ENCODE measurements at regions not wholly inside any gene's neighbourhood (a gene's known extent, or its start where the extent isn't known, plus 50 kb on each side); places are given as distances from the start of the nearest gene placed in this dataset.
A peak's percentile ranks its signal among the peaks of the same experiment; 100 is the strongest.

GRCh38 chr15:69685512-69686452 is 233.2 kb downstream of the RPLP1 start:
- Mint-ChIP-seq H3K9me3 (peaks cover 34% of the 10 kb centered on the region), H3K4me1 (no peaks in the 10 kb centered on the region), H3K36me3 (ENCODE audit: low read depth) (no peaks in the 10 kb centered on the region), H3K27me3 (ENCODE audit: insufficient read depth) (peaks cover 27% of the 10 kb centered on the region), H3K27ac (no peak overlapping the region), H3K4me3 (no peak overlapping the region)
- Histone ChIP-seq H3K36me3 (ENCODE audit: control insufficient read depth, insufficient read depth, low read length) (no peaks in the 10 kb centered on the region), H3K9me3 (ENCODE audit: control insufficient read depth, low read length) (peaks cover 26% of the 10 kb centered on the region), H3K9ac (ENCODE audit: extremely low read depth, low read length, poor library complexity, severe bottlenecking) (no peak overlapping the region), H3K4me1 (ENCODE audit: control insufficient read depth, insufficient read depth, low read length) (no peaks in the 10 kb centered on the region), H3K27me3 (ENCODE audit: control insufficient read depth, insufficient read depth, low read length, poor library complexity, severe bottlenecking) (no peaks in the 10 kb centered on the region), H3K4me3 (ENCODE audit: low read length) (no peak overlapping the region), H3K27ac (ENCODE audit: low read depth, low read length) (no peak overlapping the region)
- TF ChIP-seq CTCF (conservative IDR thresholded peaks at IDR 0.05): no peak
- no peak for DNase-seq
- WGBS, 2 experiments (ENCODE audit: insufficient coverage in 1 of 2, insufficient read length in 1 of 2): 91 to 92% methylated on average over 6 to 8 of the region's 8 CpGs

GRCh38 chr15:69686626-69687025 is 234.0 kb downstream of the RPLP1 start:
- no peak overlapping the region for H3K27ac ChIP-seq (ENCODE audit: low read depth, low read length)
- H3K4me3 ChIP-seq (ENCODE audit: low read length): no peak overlapping the region
- no peaks in the 10 kb centered on the region for H3K27me3 ChIP-seq (ENCODE audit: control insufficient read depth, insufficient read depth, low read length, poor library complexity, severe bottlenecking)
- H3K4me1 Mint-ChIP-seq: no peaks in the 10 kb centered on the region
- DNase-seq: no peak
- H3K36me3 ChIP-seq (ENCODE audit: control insufficient read depth, insufficient read depth, low read length): no peaks in the 10 kb centered on the region
- H3K27me3 Mint-ChIP-seq (ENCODE audit: insufficient read depth): peaks cover 26% of the 10 kb centered on the region
- H3K9ac ChIP-seq (ENCODE audit: extremely low read depth, low read length, poor library complexity, severe bottlenecking): no peak overlapping the region
- H3K9me3 Mint-ChIP-seq: peaks cover 34% of the 10 kb centered on the region
- no peaks in the 10 kb centered on the region for H3K36me3 Mint-ChIP-seq (ENCODE audit: low read depth)
- no peaks in the 10 kb centered on the region for H3K4me1 ChIP-seq (ENCODE audit: control insufficient read depth, insufficient read depth, low read length)
- no peak for TF ChIP-seq CTCF (conservative IDR thresholded peaks at IDR 0.05)
- no peak overlapping the region for H3K4me3 Mint-ChIP-seq
- H3K9me3 ChIP-seq (ENCODE audit: control insufficient read depth, low read length): peaks cover 26% of the 10 kb centered on the region
- H3K27ac Mint-ChIP-seq: no peak overlapping the region
- 92 to 93% methylated on average over 5 to 7 of the region's 7 CpGs for WGBS, 2 experiments (ENCODE audit: insufficient coverage in 1 of 2, insufficient read length in 1 of 2)

GRCh38 chr15:69689133-69689532 is 236.5 kb downstream of the RPLP1 start:
- no peaks in the 10 kb centered on the region for H3K27me3 ChIP-seq (ENCODE audit: control insufficient read depth, insufficient read depth, low read length, poor library complexity, severe bottlenecking)
- no peaks in the 10 kb centered on the region for H3K36me3 ChIP-seq (ENCODE audit: control insufficient read depth, insufficient read depth, low read length)
- Mint-ChIP-seq H3K4me3 (no peak overlapping the region), H3K4me1 (no peaks in the 10 kb centered on the region), H3K9me3 (peaks cover 24% of the 10 kb centered on the region), H3K36me3 (ENCODE audit: low read depth) (no peaks in the 10 kb centered on the region), H3K27ac (no peak overlapping the region), H3K27me3 (ENCODE audit: insufficient read depth) (peaks cover 31% of the 10 kb centered on the region)
- WGBS, 2 experiments (ENCODE audit: insufficient coverage in 1 of 2, insufficient read length in 1 of 2): 83 to 93% methylated on average over 1 of the region's 1 CpG
- H3K9me3 ChIP-seq (ENCODE audit: control insufficient read depth, low read length): peaks cover 11% of the 10 kb centered on the region
- H3K4me3 ChIP-seq (ENCODE audit: low read length): peak overlapping the region; percentile 39
- TF ChIP-seq CTCF (conservative IDR thresholded peaks at IDR 0.05): no peak
- no peak for DNase-seq
- H3K9ac ChIP-seq (ENCODE audit: extremely low read depth, low read length, poor library complexity, severe bottlenecking): no peak overlapping the region
- H3K27ac ChIP-seq (ENCODE audit: low read depth, low read length): no peak overlapping the region
- no peaks in the 10 kb centered on the region for H3K4me1 ChIP-seq (ENCODE audit: control insufficient read depth, insufficient read depth, low read length)

All from endodermal cell (in vitro differentiated cells).